ENCODE measurements at regions not wholly inside any gene's neighbourhood (a gene's known extent, or its start where the extent isn't known, plus 50 kb on each side); places are given as distances from the start of the nearest gene placed in this dataset.

DNA sequence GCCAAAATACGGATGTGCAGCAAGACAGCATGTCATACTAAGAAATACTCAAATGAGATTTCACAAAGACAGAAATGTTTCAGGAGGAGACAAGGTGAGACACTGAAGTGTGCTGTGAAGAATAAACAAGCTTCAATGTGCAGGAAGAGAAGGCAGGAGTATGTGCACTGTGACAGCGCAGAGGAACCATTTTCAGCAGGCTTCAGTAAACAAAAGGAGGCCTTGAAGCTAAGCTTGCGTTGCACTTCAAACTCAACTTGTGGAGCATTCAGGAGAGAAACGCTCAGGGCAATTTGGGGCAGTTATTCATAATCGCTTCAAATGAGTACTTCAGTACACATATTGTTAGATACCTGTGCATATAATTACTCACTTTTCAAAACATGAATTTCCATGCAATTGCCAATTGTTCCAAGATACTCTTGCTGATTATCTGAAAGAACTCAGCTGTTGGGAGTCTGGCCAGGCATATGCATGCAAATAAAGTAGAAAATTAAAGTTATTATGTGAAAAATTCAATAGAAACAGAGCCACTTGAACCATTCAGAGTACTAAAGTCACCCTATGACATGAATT, 234.2 kb upstream of the OPRM1 start:
- Histone ChIP-seq H3K36me3 (no peaks in the 10 kb centered on the region), H3K4me1 (no peaks in the 10 kb centered on the region), H3K9me3 (no peaks in the 10 kb centered on the region), H3K27ac (no peak overlapping the region), H3K4me3 (no peak overlapping the region), H3K27me3 (no peaks in the 10 kb centered on the region)
- DNase-seq, result no peak
- TF ChIP-seq, protein P1, sequence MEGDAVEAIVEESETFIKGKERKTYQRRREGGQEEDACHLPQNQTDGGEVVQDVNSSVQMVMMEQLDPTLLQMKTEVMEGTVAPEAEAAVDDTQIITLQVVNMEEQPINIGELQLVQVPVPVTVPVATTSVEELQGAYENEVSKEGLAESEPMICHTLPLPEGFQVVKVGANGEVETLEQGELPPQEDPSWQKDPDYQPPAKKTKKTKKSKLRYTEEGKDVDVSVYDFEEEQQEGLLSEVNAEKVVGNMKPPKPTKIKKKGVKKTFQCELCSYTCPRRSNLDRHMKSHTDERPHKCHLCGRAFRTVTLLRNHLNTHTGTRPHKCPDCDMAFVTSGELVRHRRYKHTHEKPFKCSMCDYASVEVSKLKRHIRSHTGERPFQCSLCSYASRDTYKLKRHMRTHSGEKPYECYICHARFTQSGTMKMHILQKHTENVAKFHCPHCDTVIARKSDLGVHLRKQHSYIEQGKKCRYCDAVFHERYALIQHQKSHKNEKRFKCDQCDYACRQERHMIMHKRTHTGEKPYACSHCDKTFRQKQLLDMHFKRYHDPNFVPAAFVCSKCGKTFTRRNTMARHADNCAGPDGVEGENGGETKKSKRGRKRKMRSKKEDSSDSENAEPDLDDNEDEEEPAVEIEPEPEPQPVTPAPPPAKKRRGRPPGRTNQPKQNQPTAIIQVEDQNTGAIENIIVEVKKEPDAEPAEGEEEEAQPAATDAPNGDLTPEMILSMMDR (IDR thresholded peaks at IDR 0.05), result no peak
- no peak for TF ChIP-seq POLR2A (IDR thresholded peaks at IDR 0.05)
- intact Hi-C loops (cut with DNase I; ENCODE audit: low total_unique reads), result no loop called here

DNA sequence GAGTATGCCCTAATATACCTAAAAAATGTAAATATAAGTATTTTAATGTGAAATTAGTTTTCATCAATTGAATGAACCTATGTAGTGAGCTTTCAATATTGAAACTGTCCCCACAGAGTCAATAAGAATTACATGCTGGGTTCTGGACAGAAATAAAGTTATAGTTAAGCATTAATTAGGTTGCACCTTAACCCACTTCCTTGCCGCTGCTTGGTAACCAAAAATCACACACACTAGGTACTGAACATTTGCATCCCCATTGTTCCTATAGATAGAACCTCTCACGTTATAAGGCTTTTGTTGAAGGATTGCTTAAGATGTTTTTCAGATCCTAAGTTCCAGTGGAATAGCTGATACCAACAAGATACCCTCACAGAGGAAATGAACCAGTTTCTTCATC, 237.1 kb upstream of the OPRM1 start:
- H3K36me3 ChIP-seq, result no peaks in the 10 kb centered on the region
- H3K27me3 ChIP-seq, result no peaks in the 10 kb centered on the region
- no peak overlapping the region for H3K4me3 ChIP-seq
- DNase-seq, result no peak
- intact Hi-C loops (cut with DNase I; ENCODE audit: low total_unique reads), result no loop called here
- H3K27ac ChIP-seq, result no peak overlapping the region
- H3K4me1 ChIP-seq, result no peaks in the 10 kb centered on the region
- TF ChIP-seq POLR2A (IDR thresholded peaks at IDR 0.05), result no peak
- TF ChIP-seq, protein P1 (IDR thresholded peaks at IDR 0.05), result no peak
- no peaks in the 10 kb centered on the region for H3K9me3 ChIP-seq

DNA sequence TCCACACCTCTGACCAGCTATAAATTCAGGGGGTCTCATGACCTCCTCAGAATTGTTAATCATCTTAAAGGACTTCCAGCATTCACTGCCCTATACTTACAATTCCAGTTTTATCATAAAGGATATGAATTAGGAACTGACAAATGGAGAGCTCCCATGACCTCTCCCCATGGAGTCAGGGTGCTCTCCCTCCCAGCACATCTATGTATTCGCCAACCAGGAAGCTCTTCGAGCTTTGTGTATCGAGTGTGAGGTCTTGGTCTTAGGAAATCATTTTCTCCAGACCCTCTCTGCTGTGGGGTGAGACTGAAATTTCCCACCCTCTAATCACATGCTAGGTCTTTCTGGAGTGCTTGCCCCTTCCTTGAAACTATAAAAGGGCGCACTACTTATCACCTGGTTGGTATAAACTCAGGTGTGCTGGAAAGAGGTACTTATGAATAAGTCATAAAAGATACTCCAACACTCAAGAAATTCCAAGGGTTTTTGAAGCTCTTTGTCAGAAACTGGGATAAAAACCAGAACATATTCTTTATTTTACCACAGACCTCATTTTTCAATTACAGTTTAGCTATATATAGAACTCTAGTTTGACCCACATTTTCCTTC, 238.4 kb upstream of the OPRM1 start:
- Histone ChIP-seq H3K9me3 (no peaks in the 10 kb centered on the region), H3K4me3 (no peak overlapping the region), H3K27me3 (no peaks in the 10 kb centered on the region), H3K27ac (no peak overlapping the region), H3K36me3 (no peaks in the 10 kb centered on the region), H3K4me1 (no peaks in the 10 kb centered on the region)
- TF ChIP-seq, protein P1 (IDR thresholded peaks at IDR 0.05), result no peak
- TF ChIP-seq POLR2A (IDR thresholded peaks at IDR 0.05), result no peak
- no peak for DNase-seq
- intact Hi-C loops (cut with DNase I; ENCODE audit: low total_unique reads), result no loop called here

DNA sequence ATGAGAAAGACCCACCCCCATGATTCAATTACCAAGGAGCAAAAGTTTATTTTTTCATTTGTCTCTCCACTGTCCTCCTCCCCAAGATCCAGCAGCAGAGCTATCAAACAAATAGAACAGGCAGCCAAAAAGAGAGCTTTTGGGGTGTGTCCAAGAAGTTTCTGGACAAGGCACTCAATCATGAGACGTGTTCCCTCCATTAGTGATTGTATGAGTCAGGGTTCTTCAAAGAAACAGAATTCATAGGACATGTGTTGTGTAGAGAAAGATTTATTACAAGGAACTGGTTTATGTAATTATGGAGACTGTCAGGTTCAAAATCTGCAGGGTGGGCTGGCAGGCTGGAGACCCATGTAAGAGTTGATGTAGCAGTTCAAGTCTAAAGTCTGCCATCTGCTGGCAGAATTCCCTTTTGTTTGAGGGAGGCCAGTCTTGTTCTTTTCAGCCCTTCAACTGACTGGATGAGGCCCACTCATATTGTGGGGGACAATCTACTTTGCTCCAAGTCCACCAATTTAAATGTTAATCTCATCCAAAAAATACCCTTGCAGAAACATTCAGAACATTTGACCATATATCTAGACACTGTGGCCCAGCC, 248.1 kb upstream of the OPRM1 start:
- H3K36me3 ChIP-seq, result no peaks in the 10 kb centered on the region
- TF ChIP-seq, protein P1 (IDR thresholded peaks at IDR 0.05), result no peak
- TF ChIP-seq POLR2A (IDR thresholded peaks at IDR 0.05), result no peak
- H3K9me3 ChIP-seq, result no peaks in the 10 kb centered on the region
- H3K4me3 ChIP-seq, result no peak overlapping the region
- DNase-seq, result no peak
- intact Hi-C loops (cut with DNase I; ENCODE audit: low total_unique reads), result no loop called here
- no peaks in the 10 kb centered on the region for H3K4me1 ChIP-seq
- H3K27me3 ChIP-seq, result no peaks in the 10 kb centered on the region
- H3K27ac ChIP-seq, result peak overlapping the region in 1 of 2 donors; percentile 1

DNA sequence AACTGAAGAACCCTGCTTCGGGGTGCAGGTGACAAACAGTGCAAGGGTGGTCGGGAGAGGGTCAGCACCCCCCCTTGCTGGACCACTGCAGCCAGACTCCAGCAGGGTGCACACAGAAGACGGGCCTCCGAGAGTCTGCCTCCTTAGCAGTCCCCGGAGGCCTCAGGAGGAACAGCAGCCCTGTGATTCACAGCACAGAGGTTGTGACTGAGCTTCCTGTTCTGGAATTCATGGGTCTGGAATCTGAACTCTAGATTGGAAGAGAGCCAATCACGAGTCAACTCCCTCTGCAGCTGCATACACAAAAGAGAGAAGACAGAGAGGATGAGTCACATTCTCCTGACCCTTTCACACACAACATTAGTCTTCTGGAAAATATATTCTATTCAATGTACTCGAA, 249.0 kb upstream of the OPRM1 start:
- Histone ChIP-seq H3K9me3 (no peaks in the 10 kb centered on the region), H3K27me3 (no peaks in the 10 kb centered on the region), H3K4me3 (no peak overlapping the region), H3K36me3 (no peaks in the 10 kb centered on the region), H3K27ac (no peak overlapping the region), H3K4me1 (no peaks in the 10 kb centered on the region)
- intact Hi-C loops (cut with DNase I; ENCODE audit: low total_unique reads), result no loop called here
- no peak for TF ChIP-seq POLR2A (IDR thresholded peaks at IDR 0.05)
- TF ChIP-seq, protein P1 (IDR thresholded peaks at IDR 0.05), result no peak
- DNase-seq, result no peak
